SK-N-SH (cell line): ENCODE measurements at regions not wholly inside any gene's neighbourhood (a gene's known extent, or its start where the extent isn't known, plus 50 kb on each side); places are given as distances from the start of the nearest gene placed in this dataset.
"Not testable (repeated sequence)": the region's sequence is repeated elsewhere in the genome, so short reads cannot be mapped to it uniquely, and the experiment has no call there.

Source experiments
- CTCF ChIA-PET: fragments of 300-600, 350-600 bp; formaldehyde crosslinking; extraction: SDS; loops from one replicate; lab custom pipeline; 2021; lab: Yijun Ruan, JAX
- POLR2A ChIA-PET: fragments of 350-600 bp; sonication (Branson Sonifier 250); formaldehyde crosslinking; extraction: SDS; loops from one replicate; lab custom pipeline; 2020; ENCODE audit warnings: antibody characterized with exemption, inconsistent platforms; lab: Yijun Ruan, JAX
- DNase-seq: peaks from one replicate; pipeline ENCODE4 v3.0.0; 2012
- H2AFZ ChIP-seq: fragments of 200-600 bp; sonication (generic); 2 replicates; pipeline ENCODE4 v1.8.1; 2016; ENCODE audit warnings: antibody characterized with exemption, mild to moderate bottlenecking, low read depth
- H3F3A ChIP-seq: fragments of 200-600 bp; sonication (generic); replicated peaks from 2 replicates; pipeline ENCODE3; 2016; ENCODE audit warnings: antibody characterized with exemption, mild to moderate bottlenecking; ENCODE audit not compliant: insufficient read depth
- H3K27ac ChIP-seq, 2 experiments: fragments of 200-500 bp in 1 of 2; fragments of 200-600 bp in 1 of 2; sonication (Bioruptor generic) in 1 of 2; sonication (generic), shearing (Covaris generic) in 1 of 2; 2 replicates each; pipeline versions ENCODE4 v1.5.1 to v1.6.1; 2014 to 2016; ENCODE audit warnings: low read depth in 2 of 2, inconsistent platforms in 1 of 2, low read length in 1 of 2, mild to moderate bottlenecking in 1 of 2, mixed read lengths in 1 of 2
- H3K27me3 ChIP-seq: fragments of 200-600 bp; sonication (generic), shearing (Covaris generic); 2 replicates; pipeline ENCODE4 v1.6.1; 2016; ENCODE audit warnings: mixed run types; ENCODE audit not compliant: insufficient read depth
- H3K36me3 ChIP-seq, 2 experiments: fragments of 200-500 bp in 1 of 2; fragments of 200-600 bp in 1 of 2; sonication (Bioruptor generic) in 1 of 2; sonication (generic) in 1 of 2; replicated peaks in 1 of 2; 2 replicates each; pipeline versions ENCODE3 to v1.5.1; 2014 to 2016; ENCODE audit warnings: low read length in 1 of 2, mild to moderate bottlenecking in 1 of 2; ENCODE audit not compliant: insufficient read depth in 2 of 2, control insufficient read depth in 1 of 2
- H3K4me1 ChIP-seq, 2 experiments: fragments of 200-500 bp in 1 of 2; fragments of 200-600 bp in 1 of 2; sonication (Bioruptor generic) in 1 of 2; sonication (generic), shearing (Covaris generic) in 1 of 2; 2 replicates each; pipeline versions ENCODE4 v1.5.1 to v1.6.1; 2014 to 2016; ENCODE audit warnings: low read depth in 1 of 2, low read length in 1 of 2, mixed run types in 1 of 2; ENCODE audit not compliant: insufficient read depth in 2 of 2, control insufficient read depth in 1 of 2
- H3K4me2 ChIP-seq: fragments of 200-600 bp; sonication (generic), shearing (Covaris generic); 2 replicates; pipeline ENCODE4 v1.6.1; 2017; ENCODE audit warnings: mixed run types
- H3K4me3 ChIP-seq, 2 experiments: fragments of 200-500 bp in 1 of 2; fragments of 200-600 bp in 1 of 2; sonication (Bioruptor generic) in 1 of 2; sonication (generic), shearing (Covaris generic) in 1 of 2; 2 replicates each; pipeline versions ENCODE4 v1.5.1 to v1.8.1; 2014 to 2016; ENCODE audit warnings: low read depth in 2 of 2, inconsistent platforms in 1 of 2, low read length in 1 of 2, mild to moderate bottlenecking in 1 of 2, mixed read lengths in 1 of 2, moderate library complexity in 1 of 2
- H3K79me2 ChIP-seq: fragments of 200-600 bp; sonication (generic); 2 replicates; pipeline ENCODE4 v1.8.1; 2017; ENCODE audit warnings: mild to moderate bottlenecking; ENCODE audit not compliant: insufficient read depth
- H3K9ac ChIP-seq: fragments of 200-600 bp; sonication (generic); 2 replicates; pipeline ENCODE4 v1.6.1; 2017; ENCODE audit warnings: mixed run types
- H3K9me2 ChIP-seq: fragments of 200-600 bp; sonication (generic); 2 replicates; pipeline ENCODE4 v1.6.1; 2017; ENCODE audit warnings: mixed run types
- H3K9me3 ChIP-seq: fragments of 200-600 bp; sonication (generic); 2 replicates; pipeline ENCODE4 v1.6.1; 2017; ENCODE audit warnings: mixed run types, mild to moderate bottlenecking, moderate library complexity
- H4K20me1 ChIP-seq: fragments of 200-600 bp; sonication (generic); 2 replicates; pipeline ENCODE4 v1.6.1; 2017; ENCODE audit warnings: mild to moderate bottlenecking, mixed run types; ENCODE audit not compliant: insufficient read depth
- CHD2 ChIP-seq: fragments of 150-350 bp; IDR thresholded peaks from 2 replicates; pipeline ENCODE4 v1.6.1; 2018; ENCODE audit warnings: low read length; ENCODE audit not compliant: partially characterized antibody
- ELF1 ChIP-seq: IDR thresholded peaks from 2 replicates; pipeline ENCODE4 v1.4.0; 2012
- EZH2phosphoT487 ChIP-seq: fragments of 200-600 bp; sonication (generic); IDR thresholded peaks from 2 replicates; pipeline ENCODE4 v1.6.1; 2017; ENCODE audit warnings: low read depth, mixed run types, mild to moderate bottlenecking, antibody characterized with exemption, moderate library complexity, borderline replicate concordance
- FOSL2 ChIP-seq: IDR thresholded peaks from 2 replicates; pipeline ENCODE4 v1.4.0; 2012; ENCODE audit warnings: low read depth, mild to moderate bottlenecking, moderate library complexity, borderline replicate concordance
- FOXJ3 ChIP-seq: sonication (generic); formaldehyde crosslinking; IDR thresholded peaks from 2 replicates; pipeline ENCODE4 v1.5.1; 2020; ENCODE audit warnings: mild to moderate bottlenecking, missing genetic modification reagents
- GATA2 ChIP-seq: sonication (generic); formaldehyde crosslinking; IDR thresholded peaks from 2 replicates; pipeline ENCODE4 v1.5.0; 2020; ENCODE audit warnings: mild to moderate bottlenecking, missing genetic modification reagents
- MXI1 ChIP-seq: IDR thresholded peaks from 2 replicates; pipeline ENCODE4 v1.6.1; 2012; ENCODE audit warnings: mild to moderate bottlenecking, low read depth, low read length, improper control_type of control experiment
- NFIC ChIP-seq: IDR thresholded peaks from 2 replicates; pipeline ENCODE4 v1.4.0; 2012; ENCODE audit warnings: borderline replicate concordance
- POLR2AphosphoS5 ChIP-seq: IDR thresholded peaks from 2 replicates; pipeline ENCODE4 v1.6.1; 2012; ENCODE audit warnings: low read depth, low read length
- RAD21 ChIP-seq: IDR thresholded peaks from 2 replicates; pipeline ENCODE4 v1.6.1; 2012; ENCODE audit warnings: mild to moderate bottlenecking, low read length
- RCOR1 ChIP-seq: fragments of 150-350 bp; IDR thresholded peaks from 2 replicates; pipeline ENCODE4 v1.6.1; 2017; ENCODE audit warnings: antibody characterized with exemption, low read length
- RXRA ChIP-seq: IDR thresholded peaks from 2 replicates; pipeline ENCODE4 v1.4.0; 2012; ENCODE audit warnings: low read depth, mild to moderate bottlenecking, borderline replicate concordance
- TAF1 ChIP-seq: IDR thresholded peaks from 2 replicates; pipeline ENCODE4 v1.6.1; 2012; ENCODE audit warnings: low read depth, mild to moderate bottlenecking, low read length, moderate library complexity, borderline replicate concordance
- WGBS: methylation state at CpG from one replicate; pipeline ENCODE4 v1.1.6; 2017; ENCODE audit warnings: low lambda C conversion rate; 5-methylcytosine and 5-hydroxymethylcytosine counted together
- TF ChIP-seq, protein P1 (sequence below): IDR thresholded peaks from 2 replicates; pipeline ENCODE4 v1.4.0; 2012; ENCODE audit warnings: low read depth

DNA sequence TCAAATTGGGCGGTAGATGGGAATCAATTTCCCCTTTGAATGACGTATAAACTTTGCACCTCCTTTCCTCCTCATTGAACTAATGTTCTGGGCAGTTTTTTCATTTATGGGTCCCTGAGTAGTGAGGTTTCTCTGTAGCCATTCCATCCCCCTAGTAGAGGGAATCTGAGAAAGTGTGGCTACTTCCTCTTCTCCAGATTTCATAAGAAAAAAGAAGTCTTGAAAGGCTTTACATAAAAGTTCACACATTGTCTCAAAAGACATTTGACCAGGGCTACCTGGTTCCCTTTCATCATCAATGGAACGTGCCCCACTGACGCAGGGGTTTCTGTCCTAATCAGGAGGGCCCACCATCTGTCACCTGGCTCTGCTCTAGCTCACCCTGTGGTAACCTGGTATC lies 57.3 kb downstream of the CTSL start:
- Histone ChIP-seq H3F3A (no peaks in the 10 kb centered on the region), H3K9me2 (no peaks in the 10 kb centered on the region), H3K4me2 (no peak overlapping the region), H4K20me1 (no peaks in the 10 kb centered on the region), H3K27ac (no peak overlapping the region), H3K4me3 (no peak overlapping the region), H3K9me3 (no peaks in the 10 kb centered on the region), H3K9ac (no peak overlapping the region), H3K27me3 (no peaks in the 10 kb centered on the region), H3K79me2 (no peaks in the 10 kb centered on the region), H3K36me3 (no peaks in the 10 kb centered on the region), H2AFZ (no peak overlapping the region), H3K4me1 (no peaks in the 10 kb centered on the region)
- DNase-seq: no peak
- 50% methylated on average over 4 of the region's 4 CpGs for WGBS
- TF ChIP-seq, protein P1, sequence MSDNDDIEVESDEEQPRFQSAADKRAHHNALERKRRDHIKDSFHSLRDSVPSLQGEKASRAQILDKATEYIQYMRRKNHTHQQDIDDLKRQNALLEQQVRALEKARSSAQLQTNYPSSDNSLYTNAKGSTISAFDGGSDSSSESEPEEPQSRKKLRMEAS: no peak
- no peak for TF ChIP-seq TAF1
- no peak for TF ChIP-seq NFIC
- TF ChIP-seq FOSL2: no peak
- TF ChIP-seq FOXJ3 (CRISPR knock-in tag): no peak
- TF ChIP-seq GATA2 (CRISPR knock-in tag): no peak
- TF ChIP-seq RCOR1: no peak
- TF ChIP-seq MXI1: no peak
- no peak for TF ChIP-seq RXRA
- TF ChIP-seq EZH2phosphoT487: no peak
- no peak for TF ChIP-seq ELF1
- POLR2A ChIA-PET: no interaction called here
- CTCF ChIA-PET: no interaction called here

DNA sequence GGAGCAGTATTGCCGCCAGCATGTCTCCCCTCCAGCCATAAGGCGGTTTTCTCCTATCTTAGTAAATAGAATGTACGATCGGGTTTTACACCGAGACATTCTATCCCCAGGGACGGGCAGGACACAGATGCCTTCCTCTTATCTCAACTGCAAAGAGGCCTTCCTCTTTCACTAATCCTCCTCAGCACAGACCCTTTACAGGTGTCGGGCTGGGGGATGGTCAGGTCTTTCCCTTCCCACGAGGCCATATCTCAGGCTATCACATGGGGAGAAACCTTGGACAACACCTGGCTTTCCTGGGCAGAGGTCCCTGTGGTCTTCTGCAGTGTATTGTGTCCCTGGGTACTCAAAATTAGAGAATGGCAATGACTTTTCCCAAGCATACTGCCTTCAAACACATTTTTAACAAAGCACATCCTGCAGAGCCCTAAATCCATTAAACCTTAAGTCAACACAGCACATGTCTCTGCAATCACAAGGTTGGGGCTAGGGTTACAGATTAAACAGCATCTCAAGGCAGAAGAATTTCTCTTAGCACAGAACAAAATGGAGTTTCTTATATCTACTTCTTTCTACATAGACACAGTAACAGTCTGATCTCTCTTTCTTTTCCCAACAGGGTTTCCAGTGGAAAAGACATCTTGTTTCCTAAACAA lies 59.5 kb downstream of the CTSL start:
- H3K4me2 ChIP-seq, H3K9me2 ChIP-seq, DNase-seq, H3K79me2 ChIP-seq, H3K4me1 ChIP-seq, H3K27me3 ChIP-seq, H3K9ac ChIP-seq, H2AFZ ChIP-seq, POLR2A ChIA-PET, H3K4me3 ChIP-seq, H3F3A ChIP-seq, H3K36me3 ChIP-seq, H3K27ac ChIP-seq, H3K9me3 ChIP-seq, CTCF ChIA-PET, H4K20me1 ChIP-seq: not testable (repeated sequence)
- 47% methylated on average over 6 of the region's 8 CpGs for WGBS

DNA sequence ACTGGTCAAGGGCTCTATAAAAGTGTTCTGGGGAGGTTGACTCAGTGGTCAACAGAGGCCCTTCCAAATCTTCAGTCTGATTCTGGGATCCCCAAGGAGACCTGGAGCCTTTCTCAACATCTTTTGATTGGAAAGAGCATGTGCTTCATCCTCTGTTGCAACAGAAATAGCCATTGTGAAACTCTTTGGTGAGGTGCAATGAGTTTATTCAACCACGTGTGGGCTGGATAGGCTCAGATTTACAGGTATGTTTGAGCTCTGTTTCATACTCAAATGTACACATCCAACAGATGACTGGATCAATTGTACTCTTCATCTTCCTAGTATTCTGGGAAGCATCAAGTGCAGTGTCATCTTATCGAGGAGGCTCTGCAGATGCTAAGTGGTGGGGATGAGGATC lies 60.5 kb downstream of the CTSL start:
- 19% methylated on average over 2 of the region's 2 CpGs for WGBS
- H3K9me2 ChIP-seq: no peaks in the 10 kb centered on the region

More for the DNA sequence above, 60.5 kb downstream of the CTSL start:
- ChIA-PET POLR2A (no interaction called here), CTCF (no interaction called here)
- Histone ChIP-seq H3K27ac (no peak overlapping the region), H2AFZ (no peak overlapping the region), H3K36me3 (no peaks in the 10 kb centered on the region), H4K20me1 (no peaks in the 10 kb centered on the region), H3K4me2 (no peak overlapping the region), H3K27me3 (no peaks in the 10 kb centered on the region), H3K4me1 (no peaks in the 10 kb centered on the region), H3K4me3 (no peak overlapping the region), H3K9ac (no peak overlapping the region), H3K79me2 (no peaks in the 10 kb centered on the region), H3F3A (no peaks in the 10 kb centered on the region), H3K9me3 (no peaks in the 10 kb centered on the region)
- TF ChIP-seq POLR2AphosphoS5: no peak
- TF ChIP-seq CHD2: no peak
- TF ChIP-seq RAD21: no peak
- DNase-seq: no peak
